GM21737 (cell line): ENCODE measurements at regions not wholly inside any gene's neighbourhood (a gene's known extent, or its start where the extent isn't known, plus 50 kb on each side); places are given as distances from the start of the nearest gene placed in this dataset.

Experiments used
- ATAC-seq: cut with Tn5 transposase; IDR thresholded peaks from one replicate; pipeline ENCODE4 v1.9.1; 2021; ENCODE audit warnings: mild to moderate bottlenecking, moderate library complexity; ENCODE audit not compliant: unreplicated experiment

DNA sequence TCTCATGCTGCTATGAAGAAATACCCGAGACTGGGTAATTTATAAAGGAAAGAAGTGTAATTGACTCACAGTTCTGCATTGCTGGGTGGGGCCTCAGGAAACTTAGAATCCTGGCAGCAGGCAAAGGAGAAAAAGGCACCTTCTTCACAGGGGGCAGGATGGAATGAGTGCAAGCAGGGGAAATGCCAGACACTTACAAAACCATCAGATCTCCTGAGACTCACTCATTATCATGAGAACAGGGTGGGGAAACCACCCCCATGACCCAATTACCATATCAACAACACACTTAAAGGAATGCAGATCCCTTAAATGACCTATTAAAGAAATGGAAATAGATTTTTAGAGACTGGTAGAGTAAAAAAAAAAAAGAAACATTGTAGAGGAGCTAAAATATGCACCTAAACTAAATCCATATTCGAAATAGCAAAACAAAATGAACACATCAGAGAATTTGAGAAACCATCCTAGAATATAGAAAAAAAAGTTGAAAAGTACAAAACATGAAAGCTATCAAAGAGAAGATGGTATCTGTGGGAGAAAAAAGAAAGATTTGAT lies 104.3 kb upstream of the UGT8 start:
- ATAC-seq = no peak

- ATAC-seq = no peak
Measured at GRCh38 chr4:114495471-114495928, 103.1 kb upstream of the UGT8 start.

DNA sequence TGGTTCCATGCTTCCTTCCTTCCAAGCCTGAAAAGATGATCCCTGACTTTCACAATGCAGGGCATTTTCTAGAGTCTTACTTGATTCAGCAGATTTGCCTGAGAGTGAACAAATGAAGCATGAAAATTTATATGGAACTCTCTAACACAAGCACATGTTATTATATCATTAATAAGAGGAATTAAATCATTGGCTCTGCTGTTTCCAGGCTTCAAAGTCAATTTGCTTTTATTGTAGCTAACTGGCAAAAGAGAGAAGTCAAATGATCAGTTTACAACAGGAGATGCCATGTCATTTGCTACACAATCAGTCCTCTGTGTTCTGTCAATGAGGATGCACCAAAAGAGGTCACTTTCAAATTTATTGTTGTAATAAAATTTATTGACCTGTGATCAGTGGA lies 101.5 kb upstream of the UGT8 start:
- no peak for ATAC-seq

DNA sequence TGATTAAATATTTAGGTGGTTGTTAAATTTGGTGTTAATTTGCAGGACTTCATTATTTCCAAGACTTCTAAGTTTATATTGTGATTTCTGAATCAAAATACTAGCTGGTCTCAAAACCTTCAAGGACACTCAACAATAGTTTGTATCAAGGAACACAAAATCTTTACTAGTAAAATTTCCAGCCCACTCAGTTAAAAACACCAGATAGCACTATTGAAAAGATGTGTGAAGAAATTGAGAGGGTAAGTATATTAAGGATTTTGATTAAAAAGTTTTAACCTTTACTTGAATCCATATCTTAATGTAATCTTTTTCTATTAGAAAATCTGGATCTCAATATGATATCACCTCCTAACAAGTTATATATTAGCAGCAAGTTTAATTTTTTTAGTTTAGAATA lies 89.3 kb upstream of the UGT8 start:
- ATAC-seq = no peak

GRCh38 chr4:114512595-114513295 lies 85.9 kb upstream of the UGT8 start:
- no peak for ATAC-seq

- ATAC-seq = no peak
Measured at GRCh38 chr4:114519368-114519767, 79.2 kb upstream of the UGT8 start.

DNA sequence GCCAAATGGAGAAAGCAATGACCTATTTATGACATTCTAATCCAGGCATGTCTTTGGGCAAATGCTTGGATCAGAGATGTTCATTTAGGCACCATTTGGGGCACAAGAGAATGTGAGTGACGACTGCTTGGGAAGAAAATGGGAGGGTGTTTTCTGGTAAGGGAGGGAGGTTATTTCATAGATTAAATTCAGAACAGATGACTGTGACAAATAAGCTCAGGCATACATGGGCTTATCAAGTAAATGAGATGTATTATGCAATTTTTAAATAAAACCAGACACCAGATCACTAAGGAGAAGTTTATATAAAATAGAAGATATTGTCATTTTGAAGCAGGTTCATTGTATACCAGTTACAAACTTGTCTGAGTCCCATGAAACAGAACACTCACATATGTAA lies 71.4 kb upstream of the UGT8 start:
- ATAC-seq = no peak

DNA sequence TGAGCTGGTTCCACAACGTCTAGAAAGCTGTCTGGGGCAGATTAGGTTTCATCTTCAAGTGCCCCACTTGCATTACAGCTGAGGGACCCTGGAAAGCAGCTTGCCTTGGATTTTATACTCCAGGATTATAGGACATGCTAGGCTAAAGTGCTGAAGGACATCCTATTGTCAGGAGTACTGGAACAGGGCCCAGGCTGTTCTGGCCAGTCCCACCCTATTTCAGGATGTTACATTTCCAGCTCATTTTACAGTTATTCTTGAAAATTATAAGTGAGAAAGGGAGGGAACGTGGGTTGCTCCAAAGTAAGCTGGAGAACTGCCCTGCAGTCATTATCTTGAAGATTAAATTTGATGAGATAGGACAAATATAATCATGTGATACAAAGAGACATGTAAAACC lies 71.0 kb upstream of the UGT8 start:
- no peak for ATAC-seq

GRCh38 chr4:114535725-114536124 lies 62.9 kb upstream of the UGT8 start:
- no peak for ATAC-seq

DNA sequence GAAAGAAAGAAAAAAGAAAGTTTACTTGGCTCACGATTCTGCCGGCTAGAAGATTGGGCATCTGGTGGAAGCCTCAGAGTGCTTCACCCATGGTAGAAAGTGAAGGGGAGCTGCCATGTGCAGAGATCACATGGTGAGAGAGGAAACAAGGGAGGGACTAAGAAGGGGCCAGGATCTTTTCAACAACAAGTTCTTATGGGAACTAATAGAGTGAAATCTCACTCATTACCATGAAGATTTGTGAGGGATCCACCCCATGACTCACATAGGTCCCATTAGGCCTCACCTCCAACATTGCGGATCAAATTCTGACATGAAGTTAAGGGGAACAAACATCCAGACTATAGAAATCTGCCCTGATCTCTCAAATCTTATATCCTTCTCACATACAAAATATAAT lies 61.3 kb upstream of the UGT8 start:
- no peak for ATAC-seq

- no peak for ATAC-seq
Measured at GRCh38 chr4:114538012-114538617, 60.5 kb upstream of the UGT8 start.

DNA sequence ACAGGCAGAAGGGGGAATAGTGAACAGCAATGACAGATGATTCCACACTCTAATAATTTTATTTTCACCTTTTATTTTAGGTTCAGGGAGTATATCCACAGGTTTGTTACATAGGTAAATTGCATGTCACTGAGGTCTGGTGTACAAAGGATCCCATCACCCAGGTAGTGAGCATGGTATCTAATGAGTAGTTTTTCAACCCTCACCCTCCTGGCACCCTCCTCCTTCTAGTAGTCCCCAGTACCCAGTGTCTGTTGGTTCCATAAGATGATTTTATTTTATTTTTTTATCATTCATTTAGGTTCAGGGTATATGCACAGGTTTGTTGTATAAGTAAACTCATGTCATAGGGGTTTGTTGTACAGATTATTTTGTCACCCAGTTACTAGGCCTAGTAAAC lies 58.6 kb upstream of the UGT8 start:
- ATAC-seq = no peak

GRCh38 chr4:114547340-114548134 lies 51.1 kb upstream of the UGT8 start:
- ATAC-seq = no peak
